ENCODE measurements at regions not wholly inside any gene's neighbourhood (a gene's known extent, or its start where the extent isn't known, plus 50 kb on each side); places are given as distances from the start of the nearest gene placed in this dataset.

GRCh38 chr1:67951014-67951413, 99.4 kb downstream of the DIRAS3 start:
- Histone ChIP-seq H3F3A (ENCODE audit: low read length, unreplicated experiment) (no peaks in the 10 kb centered on the region), H2AFZ (ENCODE audit: low read length) (no peak overlapping the region), H3K79me2 (ENCODE audit: low read length) (no peaks in the 10 kb centered on the region), H3K4me3 (ENCODE audit: low read length) (no peak overlapping the region), H3K9me3 (ENCODE audit: low read length) (no peaks in the 10 kb centered on the region), H3K9ac (ENCODE audit: low read length) (no peak overlapping the region), H3K27me3 (ENCODE audit: low read length) (no peaks in the 10 kb centered on the region), H3K36me3 (ENCODE audit: low read depth, low read length) (no peaks in the 10 kb centered on the region), H3K4me1 (ENCODE audit: insufficient read depth, low read length) (no peaks in the 10 kb centered on the region), H4K20me1 (ENCODE audit: low read length) (no peaks in the 10 kb centered on the region), H3K4me2 (ENCODE audit: low read length) (no peak overlapping the region), H3K9me2 (replicated peaks; ENCODE audit: low read length) (no peaks in the 10 kb centered on the region), H3K27ac (ENCODE audit: low read length) (no peak overlapping the region)
- no peak for TF ChIP-seq EZH2phosphoT487 (IDR thresholded peaks at IDR 0.05; ENCODE audit: borderline replicate concordance, low read length)
- TF ChIP-seq CTCF (conservative IDR thresholded peaks at IDR 0.05; ENCODE audit: low read depth, low read length): no peak
- no peak for TF ChIP-seq EZH2 (IDR thresholded peaks at IDR 0.05; ENCODE audit: low read length, unreplicated experiment)
- ChIA-PET POLR2A (ENCODE audit: unreplicated experiment) (no interaction called here), CTCF (no interaction called here)
- intact Hi-C loops (cut with micrococcal nuclease): no loop called here
- DNase-seq: no peak
- no peak for ATAC-seq
- BruUV-seq (replicated peaks): no TSS peak

GRCh38 chr1:67948151-67949080, 102.0 kb downstream of the DIRAS3 start:
- ChIA-PET POLR2A (ENCODE audit: unreplicated experiment) (no interaction called here), CTCF (no interaction called here)
- Histone ChIP-seq H3K9ac (ENCODE audit: low read length) (no peak overlapping the region), H3K9me2 (replicated peaks; ENCODE audit: low read length) (no peaks in the 10 kb centered on the region), H3K4me2 (ENCODE audit: low read length) (no peak overlapping the region), H3K36me3 (ENCODE audit: low read depth, low read length) (no peaks in the 10 kb centered on the region), H3K4me3 (ENCODE audit: low read length) (no peak overlapping the region), H3K27ac (ENCODE audit: low read length) (no peak overlapping the region), H3F3A (ENCODE audit: low read length, unreplicated experiment) (no peaks in the 10 kb centered on the region), H2AFZ (ENCODE audit: low read length) (no peak overlapping the region), H3K79me2 (ENCODE audit: low read length) (no peaks in the 10 kb centered on the region), H3K4me1 (ENCODE audit: insufficient read depth, low read length) (no peaks in the 10 kb centered on the region), H3K27me3 (ENCODE audit: low read length) (no peaks in the 10 kb centered on the region), H4K20me1 (ENCODE audit: low read length) (no peaks in the 10 kb centered on the region), H3K9me3 (ENCODE audit: low read length) (no peaks in the 10 kb centered on the region)
- BruUV-seq (replicated peaks): no TSS peak
- DNase-seq: peak; percentile 13
- intact Hi-C loops (cut with micrococcal nuclease): no loop called here
- no peak for TF ChIP-seq EZH2 (IDR thresholded peaks at IDR 0.05; ENCODE audit: low read length, unreplicated experiment)
- no peak for TF ChIP-seq EZH2phosphoT487 (IDR thresholded peaks at IDR 0.05; ENCODE audit: borderline replicate concordance, low read length)
- no peak for TF ChIP-seq CTCF (conservative IDR thresholded peaks at IDR 0.05; ENCODE audit: low read depth, low read length)
- ATAC-seq: no peak

GRCh38 chr1:67947114-67947513, 103.3 kb downstream of the DIRAS3 start:
- ChIA-PET POLR2A (ENCODE audit: unreplicated experiment) (no interaction called here), CTCF (no interaction called here)
- Histone ChIP-seq H3F3A (ENCODE audit: low read length, unreplicated experiment) (no peaks in the 10 kb centered on the region), H3K79me2 (ENCODE audit: low read length) (no peaks in the 10 kb centered on the region), H3K4me3 (ENCODE audit: low read length) (no peak overlapping the region), H3K9me2 (replicated peaks; ENCODE audit: low read length) (no peaks in the 10 kb centered on the region), H3K4me2 (ENCODE audit: low read length) (no peak overlapping the region), H3K9me3 (ENCODE audit: low read length) (no peaks in the 10 kb centered on the region), H2AFZ (ENCODE audit: low read length) (no peak overlapping the region), H3K4me1 (ENCODE audit: insufficient read depth, low read length) (no peaks in the 10 kb centered on the region), H4K20me1 (ENCODE audit: low read length) (no peaks in the 10 kb centered on the region), H3K27ac (ENCODE audit: low read length) (no peak overlapping the region), H3K27me3 (ENCODE audit: low read length) (no peaks in the 10 kb centered on the region), H3K36me3 (ENCODE audit: low read depth, low read length) (no peaks in the 10 kb centered on the region), H3K9ac (ENCODE audit: low read length) (no peak overlapping the region)
- intact Hi-C loops (cut with micrococcal nuclease): no loop called here
- no peak for TF ChIP-seq EZH2phosphoT487 (IDR thresholded peaks at IDR 0.05; ENCODE audit: borderline replicate concordance, low read length)
- TF ChIP-seq EZH2 (IDR thresholded peaks at IDR 0.05; ENCODE audit: low read length, unreplicated experiment): no peak
- TF ChIP-seq CTCF (conservative IDR thresholded peaks at IDR 0.05; ENCODE audit: low read depth, low read length): no peak
- ATAC-seq (no peak), DNase-seq (no peak)
- BruUV-seq (replicated peaks): no TSS peak

All from PC-3 (cell line).